ENCODE measurements at regions not wholly inside any gene's neighbourhood (a gene's known extent, or its start where the extent isn't known, plus 50 kb on each side); places are given as distances from the start of the nearest gene placed in this dataset.

- in situ Hi-C loops (cut with HindIII; ENCODE audit: low pct_unique_long_range_greater_than_20kb, low sequenced_read_pairs) = no loop called here
- DNase-seq (ENCODE audit: low read depth) = no peak
These were observed 105.3 kb downstream of the LSM3 start for GRCh38 chr3:14283813-14284438.

- no peak for DNase-seq (ENCODE audit: low read depth)
- in situ Hi-C loops (cut with HindIII; ENCODE audit: low pct_unique_long_range_greater_than_20kb, low sequenced_read_pairs) = no loop called here
These were observed 106.3 kb downstream of the LSM3 start for GRCh38 chr3:14284694-14285547.

GRCh38 chr3:14285548-14285925, 106.9 kb downstream of the LSM3 start:
- in situ Hi-C loops (cut with HindIII; ENCODE audit: low pct_unique_long_range_greater_than_20kb, low sequenced_read_pairs) = no loop called here
- DNase-seq (ENCODE audit: low read depth) = no peak

GRCh38 chr3:14286887-14287500, 108.4 kb downstream of the LSM3 start:
- DNase-seq (ENCODE audit: low read depth) = no peak
- in situ Hi-C loops (cut with HindIII; ENCODE audit: low pct_unique_long_range_greater_than_20kb, low sequenced_read_pairs) = no loop called here

- in situ Hi-C loops (cut with HindIII; ENCODE audit: low pct_unique_long_range_greater_than_20kb, low sequenced_read_pairs) = no loop called here
- DNase-seq (ENCODE audit: low read depth) = no peak
These were observed 109.7 kb downstream of the LSM3 start for GRCh38 chr3:14288177-14288788.

- in situ Hi-C loops (cut with HindIII; ENCODE audit: low pct_unique_long_range_greater_than_20kb, low sequenced_read_pairs) = no loop called here
- no peak for DNase-seq (ENCODE audit: low read depth)
These were observed 110.3 kb downstream of the LSM3 start for GRCh38 chr3:14288833-14289451.

GRCh38 chr3:14289590-14290461, 111.2 kb downstream of the LSM3 start:
- peak; percentile 58 for DNase-seq (ENCODE audit: low read depth)
- in situ Hi-C loops (cut with HindIII; ENCODE audit: low pct_unique_long_range_greater_than_20kb, low sequenced_read_pairs) = no loop called here

- in situ Hi-C loops (cut with HindIII; ENCODE audit: low pct_unique_long_range_greater_than_20kb, low sequenced_read_pairs) = no loop called here
- no peak for DNase-seq (ENCODE audit: low read depth)
These were observed 111.6 kb upstream of the SLC6A6 start for GRCh38 chr3:14290631-14291385.

- in situ Hi-C loops (cut with HindIII; ENCODE audit: low pct_unique_long_range_greater_than_20kb, low sequenced_read_pairs) = no loop called here
- no peak for DNase-seq (ENCODE audit: low read depth)
These were observed 107.4 kb upstream of the SLC6A6 start for GRCh38 chr3:14295037-14295436.

GRCh38 chr3:14295801-14296200, 106.6 kb upstream of the SLC6A6 start:
- peak; percentile 50 for DNase-seq (ENCODE audit: low read depth)
- in situ Hi-C loops (cut with HindIII; ENCODE audit: low pct_unique_long_range_greater_than_20kb, low sequenced_read_pairs) = no loop called here

- DNase-seq (ENCODE audit: low read depth) = no peak
- in situ Hi-C loops (cut with HindIII; ENCODE audit: low pct_unique_long_range_greater_than_20kb, low sequenced_read_pairs) = no loop called here
These were observed 105.1 kb upstream of the SLC6A6 start for GRCh38 chr3:14297305-14297704.

- no peak for DNase-seq (ENCODE audit: low read depth)
- in situ Hi-C loops (cut with HindIII; ENCODE audit: low pct_unique_long_range_greater_than_20kb, low sequenced_read_pairs) = no loop called here
These were observed 104.6 kb upstream of the SLC6A6 start for GRCh38 chr3:14297784-14298236.

- no peak for DNase-seq (ENCODE audit: low read depth)
- in situ Hi-C loops (cut with HindIII; ENCODE audit: low pct_unique_long_range_greater_than_20kb, low sequenced_read_pairs) = no loop called here
These were observed 104.0 kb upstream of the SLC6A6 start for GRCh38 chr3:14298442-14298841.

- DNase-seq (ENCODE audit: low read depth) = no peak
- in situ Hi-C loops (cut with HindIII; ENCODE audit: low pct_unique_long_range_greater_than_20kb, low sequenced_read_pairs) = no loop called here
These were observed 103.3 kb upstream of the SLC6A6 start for GRCh38 chr3:14298991-14299555.

- no peak for DNase-seq (ENCODE audit: low read depth)
- in situ Hi-C loops (cut with HindIII; ENCODE audit: low pct_unique_long_range_greater_than_20kb, low sequenced_read_pairs) = no loop called here
These were observed 102.6 kb upstream of the SLC6A6 start for GRCh38 chr3:14299767-14300166.

GRCh38 chr3:14300721-14301399, 101.5 kb upstream of the SLC6A6 start:
- no peak for DNase-seq (ENCODE audit: low read depth)
- in situ Hi-C loops (cut with HindIII; ENCODE audit: low pct_unique_long_range_greater_than_20kb, low sequenced_read_pairs) = no loop called here

All from Caki2 (cell line).